ENCODE measurements at regions not wholly inside any gene's neighbourhood (a gene's known extent, or its start where the extent isn't known, plus 50 kb on each side); places are given as distances from the start of the nearest gene placed in this dataset.

- H3K4me3 Mint-ChIP-seq: no peak overlapping the region
- DNase-seq (ENCODE audit: low read depth, low spot score): no peak
- H3K27ac Mint-ChIP-seq (ENCODE audit: unreplicated experiment): no peak overlapping the region
- no peaks in the 10 kb centered on the region for H3K36me3 Mint-ChIP-seq (ENCODE audit: low read depth)
- no peak for TF ChIP-seq CTCF (conservative IDR thresholded peaks at IDR 0.05)
- no peaks in the 10 kb centered on the region for H3K27me3 Mint-ChIP-seq (ENCODE audit: low read depth)
- peaks cover 3% of the 10 kb centered on the region for H3K9me3 Mint-ChIP-seq
- H3K4me1 Mint-ChIP-seq: no peaks in the 10 kb centered on the region
Measured at GRCh38 chr3:28947061-28947460, 333.8 kb upstream of the RBMS3 start.

- TF ChIP-seq CTCF (conservative IDR thresholded peaks at IDR 0.05): no peak
- Mint-ChIP-seq H3K4me3 (no peak overlapping the region), H3K9me3 (peaks cover 6% of the 10 kb centered on the region)
Measured at GRCh38 chr3:28947751-28948150, 333.1 kb upstream of the RBMS3 start.

GRCh38 chr3:28948685-28949084, 332.2 kb upstream of the RBMS3 start:
- no peak for TF ChIP-seq CTCF (conservative IDR thresholded peaks at IDR 0.05)
- Mint-ChIP-seq H3K36me3 (ENCODE audit: low read depth) (no peaks in the 10 kb centered on the region), H3K4me3 (no peak overlapping the region), H3K4me1 (no peaks in the 10 kb centered on the region), H3K27ac (ENCODE audit: unreplicated experiment) (no peak overlapping the region), H3K27me3 (ENCODE audit: low read depth) (no peaks in the 10 kb centered on the region), H3K9me3 (peaks cover 6% of the 10 kb centered on the region)
- DNase-seq (ENCODE audit: low read depth, low spot score): no peak

More at GRCh38 chr3:28947751-28948150, 333.1 kb upstream of the RBMS3 start:
- no peaks in the 10 kb centered on the region for H3K27me3 Mint-ChIP-seq (ENCODE audit: low read depth)
- no peaks in the 10 kb centered on the region for H3K4me1 Mint-ChIP-seq
- no peaks in the 10 kb centered on the region for H3K36me3 Mint-ChIP-seq (ENCODE audit: low read depth)
- no peak for DNase-seq (ENCODE audit: low read depth, low spot score)
- H3K27ac Mint-ChIP-seq (ENCODE audit: unreplicated experiment): no peak overlapping the region

- no peak overlapping the region for H3K4me3 Mint-ChIP-seq
- no peak for DNase-seq (ENCODE audit: low read depth, low spot score)
- peaks cover 3% of the 10 kb centered on the region for H3K4me1 Mint-ChIP-seq
- H3K27me3 Mint-ChIP-seq (ENCODE audit: low read depth): no peaks in the 10 kb centered on the region
- no peak overlapping the region for H3K27ac Mint-ChIP-seq (ENCODE audit: unreplicated experiment)
- peaks cover 11% of the 10 kb centered on the region for H3K9me3 Mint-ChIP-seq
- no peaks in the 10 kb centered on the region for H3K36me3 Mint-ChIP-seq (ENCODE audit: low read depth)
- TF ChIP-seq CTCF (conservative IDR thresholded peaks at IDR 0.05): no peak
Measured at GRCh38 chr3:28949580-28949979, 331.3 kb upstream of the RBMS3 start.

- Mint-ChIP-seq H3K36me3 (ENCODE audit: low read depth) (no peaks in the 10 kb centered on the region), H3K27me3 (ENCODE audit: low read depth) (no peaks in the 10 kb centered on the region), H3K27ac (ENCODE audit: unreplicated experiment) (no peak overlapping the region), H3K4me1 (peaks cover 3% of the 10 kb centered on the region), H3K9me3 (peaks cover 14% of the 10 kb centered on the region), H3K4me3 (no peak overlapping the region)
- TF ChIP-seq CTCF (conservative IDR thresholded peaks at IDR 0.05): no peak
- DNase-seq (ENCODE audit: low read depth, low spot score): no peak
Measured at GRCh38 chr3:28950614-28951013, 330.3 kb upstream of the RBMS3 start.
